GM12874 (cell line): ENCODE measurements at regions not wholly inside any gene's neighbourhood (a gene's known extent, or its start where the extent isn't known, plus 50 kb on each side); places are given as distances from the start of the nearest gene placed in this dataset.
A peak's percentile ranks its signal among the peaks of the same experiment; 100 is the strongest.

Experiments
- TF ChIP-seq, protein P1 (sequence below): IDR thresholded peaks from 2 replicates; pipeline ENCODE4 v1.5.1; 2011; ENCODE audit warnings: low read depth, mild to moderate bottlenecking, control low read depth, low read length, moderate library complexity; ENCODE audit not compliant: insufficient read depth

DNA sequence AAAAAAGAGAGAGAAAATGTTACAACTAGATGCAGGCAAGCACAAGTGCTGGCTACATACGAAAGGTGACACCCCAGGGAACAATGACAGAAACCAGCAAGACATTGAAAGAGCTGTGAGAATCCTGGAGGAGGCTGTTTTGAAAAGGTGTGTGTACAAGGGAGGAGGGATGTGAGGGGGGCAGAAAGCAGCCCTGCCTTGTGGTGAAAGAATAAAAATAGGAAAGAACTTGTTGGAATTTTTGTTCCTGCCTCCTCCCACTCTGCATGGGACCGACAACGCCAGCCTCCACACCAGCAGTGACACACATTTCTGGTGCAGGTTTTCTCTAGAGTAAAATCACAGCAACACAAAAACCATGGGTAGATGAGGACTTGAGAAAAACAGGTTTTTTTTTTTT is 1258.6 kb downstream of the PCDH9 start:
- TF ChIP-seq, protein P1, sequence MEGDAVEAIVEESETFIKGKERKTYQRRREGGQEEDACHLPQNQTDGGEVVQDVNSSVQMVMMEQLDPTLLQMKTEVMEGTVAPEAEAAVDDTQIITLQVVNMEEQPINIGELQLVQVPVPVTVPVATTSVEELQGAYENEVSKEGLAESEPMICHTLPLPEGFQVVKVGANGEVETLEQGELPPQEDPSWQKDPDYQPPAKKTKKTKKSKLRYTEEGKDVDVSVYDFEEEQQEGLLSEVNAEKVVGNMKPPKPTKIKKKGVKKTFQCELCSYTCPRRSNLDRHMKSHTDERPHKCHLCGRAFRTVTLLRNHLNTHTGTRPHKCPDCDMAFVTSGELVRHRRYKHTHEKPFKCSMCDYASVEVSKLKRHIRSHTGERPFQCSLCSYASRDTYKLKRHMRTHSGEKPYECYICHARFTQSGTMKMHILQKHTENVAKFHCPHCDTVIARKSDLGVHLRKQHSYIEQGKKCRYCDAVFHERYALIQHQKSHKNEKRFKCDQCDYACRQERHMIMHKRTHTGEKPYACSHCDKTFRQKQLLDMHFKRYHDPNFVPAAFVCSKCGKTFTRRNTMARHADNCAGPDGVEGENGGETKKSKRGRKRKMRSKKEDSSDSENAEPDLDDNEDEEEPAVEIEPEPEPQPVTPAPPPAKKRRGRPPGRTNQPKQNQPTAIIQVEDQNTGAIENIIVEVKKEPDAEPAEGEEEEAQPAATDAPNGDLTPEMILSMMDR = no peak

DNA sequence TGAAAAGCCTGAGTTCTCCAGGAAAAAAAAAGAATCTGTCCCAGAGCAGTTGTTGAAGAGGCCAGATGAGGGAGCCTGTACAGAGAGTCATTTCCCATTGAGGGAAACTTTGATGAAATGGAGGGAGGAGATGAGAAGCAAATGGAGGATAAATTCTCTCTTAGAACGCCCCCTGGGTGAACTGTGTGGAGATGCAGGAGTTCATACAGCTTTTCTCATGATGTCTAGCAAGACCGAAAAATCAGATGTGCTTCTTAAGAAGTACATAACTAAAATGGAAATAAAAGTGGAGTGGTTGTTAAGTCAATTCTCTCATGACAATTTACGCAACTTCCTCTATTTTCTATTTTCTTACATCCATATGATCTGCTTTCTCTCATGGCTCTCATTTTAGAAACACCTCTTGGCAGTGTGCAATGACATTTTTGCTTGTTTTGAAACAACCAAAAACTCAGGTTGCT is 1263.1 kb downstream of the PCDH9 start:
- TF ChIP-seq, protein P1 = 0 out of 2 replicates have a peak, but pooled peaks have one; percentile 19

DNA sequence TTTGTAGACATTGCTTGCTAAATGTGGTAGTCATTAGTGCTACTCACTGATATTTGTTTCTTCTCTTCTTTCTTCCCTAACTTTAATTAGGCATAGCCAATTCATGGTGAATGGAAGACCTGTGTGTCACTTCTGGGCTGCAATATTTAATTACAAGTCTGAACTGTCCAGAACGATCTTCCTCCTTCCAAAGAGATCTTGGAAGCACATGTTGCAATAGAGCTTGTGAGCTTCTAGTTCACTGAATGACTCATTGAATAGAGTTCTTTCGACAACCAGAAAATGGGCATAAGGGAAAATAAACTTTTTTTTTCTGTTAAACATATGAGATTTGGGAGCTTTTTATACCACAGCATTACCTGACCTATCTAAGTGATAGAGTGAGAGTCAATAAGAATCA is 1264.6 kb downstream of the PCDH9 start:
- TF ChIP-seq, protein P1 = no peak

DNA sequence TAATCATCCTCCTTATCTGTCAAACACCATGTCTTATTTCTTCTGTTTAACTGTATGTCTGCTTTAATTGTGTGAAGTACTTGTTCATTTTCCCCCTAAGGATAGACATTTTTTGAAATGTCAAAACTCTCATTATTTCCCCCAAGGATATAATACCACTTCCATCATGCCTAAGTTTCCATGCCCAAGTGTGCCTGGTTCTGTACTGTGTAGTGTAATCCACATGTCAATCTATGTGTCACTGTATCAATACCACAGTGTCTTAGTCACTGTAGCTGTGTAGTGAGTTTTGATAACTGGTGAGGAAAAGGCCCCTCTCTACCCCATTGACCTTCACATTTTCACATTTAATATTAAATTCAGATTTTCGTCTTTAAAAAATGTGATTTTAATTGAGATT is 1265.5 kb downstream of the PCDH9 start:
- TF ChIP-seq, protein P1 = no peak

DNA sequence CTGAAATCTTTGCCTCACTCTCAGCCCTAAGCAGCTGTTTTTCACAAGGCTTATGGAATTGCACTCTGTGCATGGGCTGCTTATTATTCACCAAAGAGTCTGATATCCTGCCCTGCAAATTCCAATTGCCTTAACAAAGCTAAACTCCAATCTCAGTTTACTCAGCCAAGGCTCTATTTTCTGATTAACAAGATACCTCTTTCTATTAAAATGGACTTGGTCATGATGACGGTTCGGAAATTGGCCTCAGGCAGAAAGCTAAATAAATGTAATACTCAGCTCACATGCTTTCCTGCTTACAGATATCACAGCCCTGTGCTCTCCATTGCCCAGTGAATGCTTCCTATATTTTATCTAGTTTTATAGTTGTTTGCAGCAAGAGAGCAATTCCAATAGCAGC is 1270.8 kb downstream of the PCDH9 start:
- TF ChIP-seq, protein P1 = no peak

DNA sequence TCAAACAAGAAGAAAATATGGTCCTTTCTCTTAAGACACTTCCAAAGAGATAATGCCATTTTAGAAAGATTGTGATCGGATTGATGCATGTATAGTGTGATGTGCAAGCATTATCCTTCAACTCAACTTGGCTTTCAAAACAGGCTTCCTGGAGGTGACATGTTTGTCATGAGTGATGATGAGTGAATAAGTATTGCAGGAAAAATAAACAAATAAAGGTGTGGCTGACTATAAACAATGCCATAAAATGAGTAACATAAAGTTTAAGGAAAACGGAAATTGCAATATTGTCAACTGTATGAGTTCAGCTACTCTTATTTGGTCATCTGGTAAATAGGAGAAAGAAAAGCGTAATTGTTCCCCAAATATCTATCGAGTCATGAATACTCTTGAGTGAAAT is 1283.7 kb downstream of the PCDH9 start:
- TF ChIP-seq, protein P1 = no peak

DNA sequence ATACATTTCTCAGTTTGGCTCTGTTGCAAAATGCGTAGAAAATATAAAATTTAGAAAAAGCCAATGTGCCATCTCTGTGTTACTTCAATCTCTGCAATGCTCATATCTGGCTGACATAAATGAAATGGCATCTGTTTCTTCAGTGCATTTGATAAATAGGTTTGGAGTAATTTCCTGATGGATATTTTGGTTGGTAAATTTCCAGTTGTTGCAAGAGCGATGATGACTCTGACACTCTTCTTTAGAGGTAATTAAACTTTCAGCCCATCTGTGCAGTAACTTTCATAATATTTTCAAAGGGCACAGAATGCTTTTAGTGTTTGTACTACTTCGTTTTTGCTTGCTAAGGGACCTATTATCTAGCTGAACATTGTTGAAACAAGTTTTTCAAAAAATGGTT is 1286.4 kb downstream of the PCDH9 start:
- TF ChIP-seq, protein P1 = no peak
